GM08714 (cell line): ENCODE measurements at regions not wholly inside any gene's neighbourhood (a gene's known extent, or its start where the extent isn't known, plus 50 kb on each side); places are given as distances from the start of the nearest gene placed in this dataset.

Source experiments
- H3K4me3 ChIP-seq: fragments of 200-500 bp; sonication (Bioruptor generic); 2 replicates; pipeline ENCODE4 v1.5.1; 2014; ENCODE audit warnings: mild to moderate bottlenecking, low read length, inconsistent platforms
- ZNF274 ChIP-seq: IDR thresholded peaks from 2 replicates; pipeline ENCODE4 v1.6.1; 2012; ENCODE audit warnings: mild to moderate bottlenecking, low read depth, low read length

DNA sequence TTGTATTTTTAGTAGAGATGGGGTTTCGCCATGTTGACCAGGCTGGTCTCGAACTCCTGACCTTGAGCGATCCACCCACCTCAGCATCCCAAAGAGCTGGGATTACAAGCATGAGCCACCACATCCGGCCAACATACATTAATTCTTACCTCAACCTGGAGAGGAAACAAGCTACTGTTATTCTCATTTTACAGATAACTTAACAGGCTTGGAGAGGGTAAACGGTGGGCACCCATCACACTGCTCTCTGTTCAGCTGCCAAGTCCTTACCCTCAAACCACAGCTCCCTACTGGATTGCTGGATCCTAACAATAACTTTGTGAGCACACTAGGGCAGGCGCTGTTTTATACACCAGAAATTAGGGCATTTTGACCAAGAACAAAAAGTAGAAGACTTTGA, 93.6 kb upstream of the BARHL2 start:
- no peak for TF ChIP-seq ZNF274
- no peak overlapping the region for H3K4me3 ChIP-seq

DNA sequence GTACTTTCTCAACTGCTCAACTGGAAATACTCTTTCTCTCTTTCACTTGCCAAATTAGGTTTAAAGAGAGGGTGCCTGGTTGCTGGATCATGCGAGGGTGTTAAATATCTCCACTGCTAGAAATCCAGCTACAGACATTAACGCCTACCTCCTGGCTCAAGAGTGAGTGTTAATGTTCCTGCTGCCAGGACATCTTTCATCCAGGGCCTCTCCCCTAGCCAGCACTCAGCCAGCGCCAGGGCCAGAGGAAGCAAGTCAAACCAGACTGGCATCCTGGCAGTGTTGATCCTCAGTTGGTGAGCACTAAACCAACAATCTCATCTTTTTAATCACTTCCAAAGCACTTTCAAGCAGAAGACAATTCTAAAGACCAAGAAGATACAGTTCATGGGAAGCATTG, 92.9 kb upstream of the BARHL2 start:
- no peak for TF ChIP-seq ZNF274
- H3K4me3 ChIP-seq, result no peak overlapping the region

DNA sequence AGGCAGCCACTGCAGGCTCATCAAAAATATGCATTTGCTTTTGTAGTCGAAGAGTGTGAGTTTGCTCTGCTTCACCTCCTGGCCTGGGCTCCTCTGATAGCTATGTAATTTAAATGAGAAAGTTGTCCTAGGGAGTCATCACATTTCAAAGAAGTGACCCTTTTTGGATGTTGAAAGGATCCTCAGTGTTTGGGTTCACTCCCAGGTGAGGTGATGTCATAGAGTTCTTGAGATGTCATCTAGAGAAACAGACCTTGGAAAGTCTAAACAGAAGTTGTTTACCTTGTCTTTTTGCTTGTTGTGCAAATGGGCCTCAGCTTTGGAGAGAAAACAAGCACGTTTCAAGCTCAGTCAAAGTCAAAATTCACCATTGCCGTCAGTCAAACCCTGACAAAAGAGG, 92.0 kb upstream of the BARHL2 start:
- H3K4me3 ChIP-seq, result no peak overlapping the region
- TF ChIP-seq ZNF274, result no peak

DNA sequence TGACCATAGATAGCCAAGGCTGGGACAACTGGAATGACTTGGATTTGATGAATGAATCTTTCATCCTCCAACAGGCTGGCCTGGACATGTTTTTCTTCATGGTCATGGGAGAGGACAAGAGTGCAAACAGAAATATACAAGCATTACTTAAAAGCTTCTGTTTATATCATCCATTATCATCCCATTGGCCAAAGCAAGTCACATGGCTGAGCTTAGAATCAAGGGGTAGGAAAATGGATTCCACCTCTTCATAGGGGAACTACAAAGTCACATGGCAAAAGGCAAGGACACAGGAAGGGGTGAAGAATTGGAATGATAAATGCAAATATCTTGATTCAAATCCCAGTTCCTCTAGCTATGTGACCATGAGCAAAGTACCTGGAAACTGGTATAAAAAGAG, 90.2 kb upstream of the BARHL2 start:
- no peak overlapping the region for H3K4me3 ChIP-seq
- no peak for TF ChIP-seq ZNF274

DNA sequence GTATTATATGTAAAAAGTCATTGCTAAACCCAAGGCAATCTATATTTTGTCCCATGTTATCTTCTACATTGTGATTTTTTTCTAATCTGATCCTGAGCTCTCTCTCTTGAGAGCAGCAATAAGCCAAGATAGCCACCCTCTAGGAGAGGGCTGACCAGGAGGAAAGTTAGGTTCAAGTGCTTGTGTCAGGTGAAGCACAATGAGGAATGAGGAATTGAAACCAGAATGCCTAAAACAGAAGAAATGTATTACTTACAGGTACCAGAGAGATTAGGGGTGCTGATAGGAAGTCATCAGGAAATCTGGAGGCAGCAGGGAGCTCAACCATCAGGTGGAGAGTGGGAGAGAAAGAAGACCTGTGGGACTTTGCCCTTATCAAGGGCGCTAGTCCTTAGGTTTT, 85.5 kb upstream of the BARHL2 start:
- no peak overlapping the region for H3K4me3 ChIP-seq
- no peak for TF ChIP-seq ZNF274

DNA sequence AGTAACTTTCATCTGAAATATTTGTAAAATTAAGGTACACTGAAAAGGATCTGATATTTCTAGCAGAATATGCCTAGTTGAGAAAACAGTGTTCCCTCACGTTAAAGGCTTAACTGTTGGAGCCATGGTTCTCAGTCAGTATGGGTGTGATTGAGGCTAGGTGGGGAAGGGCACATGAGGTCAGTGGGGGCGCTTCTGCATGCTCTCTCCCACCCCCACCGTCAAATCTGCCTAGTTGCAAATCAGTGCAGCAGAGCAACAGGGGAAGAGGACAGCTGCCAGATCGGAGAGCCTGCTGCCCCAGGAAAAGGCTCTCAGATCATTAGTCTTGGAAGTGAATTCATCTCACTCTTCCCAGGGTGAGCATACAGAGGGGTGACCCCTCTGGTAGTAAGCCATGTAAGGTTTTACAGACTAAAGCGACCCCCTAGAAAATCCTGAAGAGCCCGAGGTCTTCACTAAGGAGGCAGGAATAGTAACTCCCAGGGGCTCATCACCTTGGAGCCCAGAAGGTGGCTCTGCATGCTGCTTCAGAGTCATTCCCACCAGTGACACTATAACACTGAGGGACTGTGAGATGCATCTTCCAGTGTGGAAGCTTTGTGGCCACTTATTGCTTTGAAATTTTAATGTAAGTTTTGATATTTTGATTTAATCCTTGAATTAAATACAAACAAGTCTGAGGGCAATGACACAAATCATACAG, 83.1 kb upstream of the BARHL2 start:
- no peak for TF ChIP-seq ZNF274
- no peak overlapping the region for H3K4me3 ChIP-seq

DNA sequence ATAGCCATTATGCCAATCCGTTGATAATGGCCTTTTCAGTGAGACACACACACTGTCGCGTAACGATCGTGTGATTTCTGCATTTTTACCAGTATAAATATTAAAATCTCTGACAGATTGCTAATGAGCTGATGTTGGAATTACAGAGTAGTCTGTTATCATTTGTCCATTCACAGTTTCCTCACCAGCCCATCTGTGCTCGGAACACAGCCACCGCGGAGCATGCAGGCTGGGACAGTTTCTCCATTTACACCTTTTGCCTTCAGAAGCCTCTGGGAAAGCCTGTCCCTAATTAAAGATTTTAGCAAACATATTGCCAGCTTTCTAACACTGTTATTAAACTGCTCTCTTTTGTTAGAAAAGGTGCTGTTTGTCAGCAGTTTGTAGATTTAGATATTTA, 82.2 kb upstream of the BARHL2 start:
- no peak for TF ChIP-seq ZNF274

DNA sequence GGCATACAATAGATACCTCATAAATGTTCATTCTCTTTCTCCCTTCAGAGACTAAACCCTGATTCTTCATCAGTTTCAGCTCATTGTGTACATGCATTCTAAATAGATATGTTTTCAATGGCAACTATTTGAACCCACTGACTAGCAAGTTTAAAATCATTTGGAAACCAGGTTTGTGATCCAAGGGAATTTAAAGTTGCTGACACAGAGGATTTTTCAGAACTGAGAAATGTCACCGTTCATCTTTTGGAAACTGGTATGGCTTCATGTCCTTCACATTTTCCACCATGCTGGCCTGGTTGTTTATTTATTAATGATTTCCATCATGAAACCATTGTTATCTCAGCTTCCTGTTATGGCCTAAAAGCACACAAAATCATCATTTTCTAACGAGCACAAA, 81.8 kb upstream of the BARHL2 start:
- TF ChIP-seq ZNF274, result no peak
- no peak overlapping the region for H3K4me3 ChIP-seq

More for the DNA sequence above, 82.2 kb upstream of the BARHL2 start:
- H3K4me3 ChIP-seq, result no peak overlapping the region

DNA sequence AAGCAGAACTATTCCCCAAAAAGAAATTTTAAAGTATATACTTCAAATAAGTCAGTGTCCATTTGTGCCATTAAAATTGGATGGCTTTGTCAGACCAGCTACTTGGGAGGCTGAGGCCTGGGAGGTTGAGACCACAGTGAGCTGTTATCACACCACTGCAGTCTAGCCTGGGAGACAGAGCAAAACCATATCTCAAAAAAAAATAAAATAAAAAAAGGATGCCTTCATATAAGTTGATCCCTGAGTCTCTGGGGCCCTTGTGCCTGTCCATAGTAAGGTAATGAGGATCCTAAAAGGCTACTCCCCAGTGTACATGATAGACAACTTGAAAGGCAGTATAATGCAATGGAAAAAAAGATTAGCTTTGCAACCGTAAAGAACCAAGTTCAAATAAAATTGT, 81.2 kb upstream of the BARHL2 start:
- no peak overlapping the region for H3K4me3 ChIP-seq
- TF ChIP-seq ZNF274, result no peak

DNA sequence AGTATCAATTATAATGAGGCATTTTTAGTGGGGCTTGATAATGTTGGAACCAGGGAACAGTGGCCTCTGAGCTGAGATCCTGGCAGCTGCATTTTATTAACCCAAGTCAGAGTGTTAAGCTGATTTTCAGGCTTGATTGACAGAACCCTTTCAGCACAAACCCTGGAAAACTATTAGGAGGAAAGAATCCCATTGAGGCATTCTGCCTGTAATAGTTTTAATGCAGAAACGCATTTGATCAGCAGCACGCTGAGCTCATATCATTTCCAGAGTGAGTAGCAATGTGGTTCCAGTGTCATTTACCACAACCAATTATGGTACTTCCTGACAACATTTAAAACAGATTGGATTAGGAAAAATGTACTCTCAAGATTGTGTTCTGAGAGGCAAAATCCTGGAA, 78.3 kb upstream of the BARHL2 start:
- H3K4me3 ChIP-seq, result no peak overlapping the region
- no peak for TF ChIP-seq ZNF274

DNA sequence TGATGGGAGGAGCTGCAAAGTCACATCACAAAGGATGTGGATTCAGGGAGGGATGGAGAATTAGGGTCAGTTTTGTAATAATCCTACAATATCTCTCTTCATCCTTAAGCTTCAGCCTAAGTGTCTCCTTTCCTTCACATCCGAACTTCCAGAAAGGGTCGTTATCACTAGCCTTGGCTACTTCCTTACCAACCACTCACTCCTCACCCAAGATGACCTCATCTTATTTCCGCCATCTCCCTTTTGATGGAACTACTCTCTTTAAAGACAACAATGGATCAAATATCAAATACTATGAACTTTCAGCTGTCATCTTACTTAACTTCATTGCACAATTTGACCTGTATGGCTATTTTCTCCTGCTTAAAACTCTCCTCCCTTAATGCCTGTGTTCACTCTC, 69.6 kb upstream of the BARHL2 start:
- H3K4me3 ChIP-seq, result no peak overlapping the region
- TF ChIP-seq ZNF274, result no peak

DNA sequence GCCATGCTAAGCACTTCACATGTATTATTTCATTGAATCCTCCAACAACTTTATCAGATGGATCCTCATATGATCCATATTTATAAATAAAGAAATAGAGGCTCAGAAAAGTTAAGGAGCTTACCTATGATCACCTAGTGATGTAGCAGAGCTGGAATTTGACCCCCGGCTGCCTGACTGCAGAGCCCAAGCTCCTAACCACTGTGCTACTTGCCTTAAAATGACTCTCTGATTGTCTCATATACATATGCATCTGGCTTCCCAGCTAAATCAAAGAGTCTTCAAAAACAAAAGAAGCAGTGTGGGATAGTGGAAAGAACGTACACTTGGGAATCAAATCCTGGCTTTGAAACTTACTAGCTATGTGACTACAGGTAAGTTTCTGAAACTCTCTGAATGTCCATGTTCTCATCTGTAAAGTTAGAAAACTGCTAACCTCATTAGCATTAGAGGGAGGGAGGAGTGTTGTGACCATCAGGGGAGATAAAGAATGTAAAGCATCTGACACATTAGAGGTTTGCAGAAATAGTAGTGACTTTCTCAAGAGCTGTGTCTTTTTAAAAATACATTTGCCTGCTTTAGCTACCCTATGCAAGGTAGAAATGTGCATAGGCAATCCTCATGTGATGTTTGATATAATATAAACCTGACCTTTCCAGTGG, 67.2 kb upstream of the BARHL2 start:
- H3K4me3 ChIP-seq, result no peak overlapping the region
- no peak for TF ChIP-seq ZNF274

DNA sequence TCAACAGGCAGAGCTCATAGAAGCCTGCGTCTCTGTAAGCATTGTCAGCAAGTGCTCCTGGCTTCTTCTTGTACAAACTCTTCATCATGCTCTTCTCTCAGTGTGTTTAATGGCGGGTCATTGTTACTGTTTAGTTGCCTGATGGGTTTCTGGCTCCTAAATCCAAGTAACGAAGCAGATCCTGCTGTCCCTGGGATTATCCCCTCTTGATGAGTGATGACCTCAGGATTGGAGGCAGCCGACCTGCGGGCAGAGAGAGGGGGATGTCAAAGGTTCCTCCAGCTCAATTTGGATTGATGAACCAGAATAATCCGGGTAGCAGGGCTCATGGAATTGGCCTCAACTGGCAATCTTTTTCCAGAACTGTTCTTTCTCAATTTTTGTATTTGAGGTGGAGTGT, 66.1 kb upstream of the BARHL2 start:
- TF ChIP-seq ZNF274, result no peak
- H3K4me3 ChIP-seq, result no peak overlapping the region

DNA sequence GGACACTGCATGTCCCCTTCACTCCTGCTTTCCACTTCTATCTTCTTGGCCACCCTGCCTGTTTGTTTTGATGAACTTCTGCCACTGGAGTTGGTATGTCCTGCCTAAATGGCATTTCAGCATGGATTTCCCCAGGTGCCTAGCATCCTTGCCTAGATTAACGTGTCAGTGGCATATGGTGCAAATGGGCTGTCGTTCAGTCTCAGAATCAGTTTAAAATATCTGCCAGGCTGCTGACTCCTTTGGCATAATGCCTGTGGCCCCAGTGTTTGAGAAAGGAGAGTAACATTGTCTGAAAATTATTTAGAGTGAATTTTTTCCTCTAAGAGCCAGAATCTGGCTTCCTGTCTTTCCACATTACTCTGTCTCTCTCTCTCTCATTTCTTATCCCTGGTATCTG, 64.9 kb upstream of the BARHL2 start:
- no peak overlapping the region for H3K4me3 ChIP-seq
- TF ChIP-seq ZNF274, result no peak

DNA sequence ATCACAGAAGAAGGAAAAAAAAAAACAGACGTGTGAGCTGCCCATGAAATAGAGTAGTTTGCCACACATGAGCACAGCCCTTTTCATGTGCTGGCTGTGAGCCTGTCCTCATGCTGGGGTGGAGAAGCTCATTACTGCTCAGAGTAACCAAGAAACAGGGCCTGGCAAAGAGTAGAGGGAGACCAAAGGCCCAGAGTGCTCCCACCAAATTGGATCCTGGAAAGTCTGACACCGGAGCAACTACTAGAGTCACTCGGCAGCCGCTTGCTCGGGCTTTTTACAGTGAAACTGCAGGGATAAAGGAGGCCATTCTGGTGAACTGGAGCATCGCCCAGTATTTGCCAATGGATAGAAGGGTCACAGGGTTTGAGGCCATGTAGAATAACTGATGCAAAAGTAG, 64.4 kb upstream of the BARHL2 start:
- TF ChIP-seq ZNF274, result no peak
- H3K4me3 ChIP-seq, result no peak overlapping the region

DNA sequence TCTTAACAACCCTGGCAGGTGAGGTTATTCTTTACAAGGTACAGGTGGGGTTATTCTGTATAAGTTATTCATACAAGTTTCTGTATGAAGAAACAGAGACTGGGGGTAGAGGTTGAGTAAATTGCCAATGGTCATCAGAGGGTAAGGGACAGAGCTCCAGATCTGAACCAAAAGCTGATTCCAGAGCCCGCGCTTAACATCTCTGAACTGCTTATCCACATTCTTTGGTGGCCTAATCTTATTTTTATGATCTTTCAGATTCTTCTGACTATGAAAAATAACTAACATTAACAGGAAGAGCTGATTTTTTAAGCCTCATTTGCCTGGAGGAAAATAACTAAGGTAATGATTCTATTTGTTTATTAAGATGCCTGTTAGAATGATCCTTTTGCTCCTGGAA, 63.9 kb upstream of the BARHL2 start:
- no peak for TF ChIP-seq ZNF274

More for the DNA sequence above, 63.9 kb upstream of the BARHL2 start:
- no peak overlapping the region for H3K4me3 ChIP-seq
